C4-2B (cell line): ENCODE measurements at regions not wholly inside any gene's neighbourhood (a gene's known extent, or its start where the extent isn't known, plus 50 kb on each side); places are given as distances from the start of the nearest gene placed in this dataset.

Experiments used
- H3K27ac ChIP-seq: fragments of 450-650 bp; 2 replicates; pipeline ENCODE4 v1.5.1; 2017
- CTCF ChIP-seq: fragments of 450-650 bp; conservative IDR thresholded peaks from 2 replicates; pipeline ENCODE4 v1.5.1; 2017; ENCODE audit warnings: mild to moderate bottlenecking
- ZFX ChIP-seq: fragments of 450-650 bp; IDR thresholded peaks from 2 replicates; pipeline ENCODE4 v1.6.1; 2017

GRCh38 chr10:8576281-8576680 lies 521.8 kb downstream of the GATA3 start:
- no peak overlapping the region for H3K27ac ChIP-seq
- no peak for TF ChIP-seq CTCF

GRCh38 chr10:8576911-8577310 lies 522.4 kb downstream of the GATA3 start:
- no peak for TF ChIP-seq CTCF
- TF ChIP-seq ZFX, result no peak
- H3K27ac ChIP-seq, result no peak overlapping the region

GRCh38 chr10:8577686-8578085 lies 523.2 kb downstream of the GATA3 start:
- TF ChIP-seq CTCF (no peak), ZFX (no peak)
- H3K27ac ChIP-seq, result no peak overlapping the region

- TF ChIP-seq CTCF (no peak), ZFX (no peak)
- H3K27ac ChIP-seq, result no peak overlapping the region
Measured at GRCh38 chr10:8581521-8582225, 527.2 kb downstream of the GATA3 start.

- H3K27ac ChIP-seq, result no peak overlapping the region
- no peak for TF ChIP-seq ZFX
Measured at GRCh38 chr10:8583096-8583495, 528.6 kb downstream of the GATA3 start.

GRCh38 chr10:8584666-8585065 lies 530.2 kb downstream of the GATA3 start:
- H3K27ac ChIP-seq, result no peak overlapping the region
- TF ChIP-seq ZFX (no peak), CTCF (no peak)

- TF ChIP-seq ZFX, result no peak
- H3K27ac ChIP-seq, result no peak overlapping the region
Measured at GRCh38 chr10:8586504-8586903, 532.0 kb downstream of the GATA3 start.

- TF ChIP-seq ZFX (no peak), CTCF (no peak)
- H3K27ac ChIP-seq, result no peak overlapping the region
Measured at GRCh38 chr10:8588135-8588534, 533.6 kb downstream of the GATA3 start.
